ENCODE measurements at regions not wholly inside any gene's neighbourhood (a gene's known extent, or its start where the extent isn't known, plus 50 kb on each side); places are given as distances from the start of the nearest gene placed in this dataset.

DNA sequence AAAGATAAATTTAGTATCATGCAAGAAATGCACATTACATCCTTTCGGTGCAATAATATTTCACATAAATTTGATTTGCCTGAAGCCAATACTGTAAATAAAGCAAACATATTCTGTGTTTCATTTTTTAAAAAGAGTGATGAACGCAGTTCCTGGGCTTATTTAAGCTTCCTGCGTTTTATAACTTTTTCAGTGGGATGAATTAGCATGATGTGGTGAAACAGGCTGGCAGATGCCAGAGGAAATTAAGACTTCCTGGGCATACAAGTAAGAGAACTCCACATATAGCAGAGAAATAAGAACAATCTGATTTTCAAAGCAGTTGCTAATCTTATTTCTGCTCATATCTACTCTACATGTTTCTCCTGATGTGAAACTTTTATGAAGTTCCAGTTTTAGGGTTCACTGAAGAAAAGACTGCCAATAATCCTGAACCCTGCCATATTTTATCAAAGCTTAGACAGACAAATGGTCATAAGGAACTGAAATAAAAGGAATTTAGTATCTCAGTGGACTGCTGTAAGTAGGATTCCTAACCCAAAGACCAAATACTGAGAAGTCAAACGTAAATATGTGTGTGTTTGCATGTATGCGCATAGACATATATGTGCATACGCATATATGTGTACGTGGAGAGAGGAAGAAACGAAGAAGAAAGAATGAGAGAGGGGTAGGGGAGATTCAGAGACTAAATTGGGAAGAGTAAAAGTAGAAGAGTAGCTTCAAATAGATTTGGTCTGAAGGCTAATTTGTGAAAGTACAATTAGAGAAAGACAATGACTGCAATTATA is 628.6 kb upstream of the CCDC54 start:
- no peak for ATAC-seq
- Histone ChIP-seq H3K9me3 (no peaks in the 10 kb centered on the region), H3K27me3 (ENCODE audit: insufficient read depth in 3 of 3, low read length in 2 of 3) (no peaks in the 10 kb centered on the region), H3K4me1 (no peaks in the 10 kb centered on the region), H3K4me3 (no peak overlapping the region), H3K36me3 (ENCODE audit: insufficient read depth in 1 of 2, low read depth in 1 of 2) (no peaks in the 10 kb centered on the region), H3K27ac (no peak overlapping the region)
- WGBS, 3 donors = 74 to 88% (median 84%) methylated on average over 8 of the region's 8 CpGs
- no peak for DNase-seq
- TF ChIP-seq, protein P1, sequence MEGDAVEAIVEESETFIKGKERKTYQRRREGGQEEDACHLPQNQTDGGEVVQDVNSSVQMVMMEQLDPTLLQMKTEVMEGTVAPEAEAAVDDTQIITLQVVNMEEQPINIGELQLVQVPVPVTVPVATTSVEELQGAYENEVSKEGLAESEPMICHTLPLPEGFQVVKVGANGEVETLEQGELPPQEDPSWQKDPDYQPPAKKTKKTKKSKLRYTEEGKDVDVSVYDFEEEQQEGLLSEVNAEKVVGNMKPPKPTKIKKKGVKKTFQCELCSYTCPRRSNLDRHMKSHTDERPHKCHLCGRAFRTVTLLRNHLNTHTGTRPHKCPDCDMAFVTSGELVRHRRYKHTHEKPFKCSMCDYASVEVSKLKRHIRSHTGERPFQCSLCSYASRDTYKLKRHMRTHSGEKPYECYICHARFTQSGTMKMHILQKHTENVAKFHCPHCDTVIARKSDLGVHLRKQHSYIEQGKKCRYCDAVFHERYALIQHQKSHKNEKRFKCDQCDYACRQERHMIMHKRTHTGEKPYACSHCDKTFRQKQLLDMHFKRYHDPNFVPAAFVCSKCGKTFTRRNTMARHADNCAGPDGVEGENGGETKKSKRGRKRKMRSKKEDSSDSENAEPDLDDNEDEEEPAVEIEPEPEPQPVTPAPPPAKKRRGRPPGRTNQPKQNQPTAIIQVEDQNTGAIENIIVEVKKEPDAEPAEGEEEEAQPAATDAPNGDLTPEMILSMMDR (IDR thresholded peaks at IDR 0.05) = no peak
- intact Hi-C loops (cut with DNase I) = no loop called here

DNA sequence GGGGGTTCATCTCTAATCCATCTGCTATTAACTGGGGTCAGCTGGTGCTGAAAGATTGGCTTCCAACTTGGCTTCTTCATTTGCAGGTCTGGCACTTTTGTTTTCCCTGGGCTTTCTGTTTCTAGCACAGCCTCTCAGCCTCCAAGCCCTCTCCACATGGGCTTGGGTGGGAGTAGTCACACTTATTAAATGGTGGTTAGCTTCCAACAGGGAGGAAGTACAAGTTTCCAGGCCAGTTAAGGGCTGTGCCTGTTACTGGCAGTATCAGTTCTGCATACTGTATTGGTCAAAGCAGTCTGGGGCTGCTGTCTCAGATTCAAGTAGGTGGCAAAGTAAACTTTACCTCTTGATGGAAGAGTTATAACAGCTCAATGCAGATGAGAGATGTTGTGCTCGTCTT is 627.1 kb upstream of the CCDC54 start:
- Histone ChIP-seq H3K4me3 (no peak overlapping the region), H3K4me1 (no peaks in the 10 kb centered on the region), H3K36me3 (ENCODE audit: insufficient read depth in 1 of 2, low read depth in 1 of 2) (no peaks in the 10 kb centered on the region), H3K27ac (no peak overlapping the region), H3K9me3 (no peaks in the 10 kb centered on the region), H3K27me3 (ENCODE audit: insufficient read depth in 3 of 3, low read length in 2 of 3) (no peaks in the 10 kb centered on the region)
- WGBS, 3 donors = 81 to 96% (median 85%) methylated on average over 1 of the region's 1 CpG
- intact Hi-C loops (cut with DNase I) = no loop called here
- TF ChIP-seq, protein P1 (IDR thresholded peaks at IDR 0.05) = no peak
- DNase-seq = no peak
- no peak for ATAC-seq

- H3K4me3 ChIP-seq = no peak overlapping the region
- H3K27me3 ChIP-seq (ENCODE audit: insufficient read depth in 3 of 3, low read length in 2 of 3) = no peaks in the 10 kb centered on the region
- no peaks in the 10 kb centered on the region for H3K36me3 ChIP-seq (ENCODE audit: insufficient read depth in 1 of 2, low read depth in 1 of 2)
- H3K27ac ChIP-seq = no peak overlapping the region
- WGBS, 3 donors = 94 to 100% (median 94%) methylated on average over 2 of the region's 2 CpGs
- intact Hi-C loops (cut with DNase I) = no loop called here
- no peak for DNase-seq
- TF ChIP-seq, protein P1 (IDR thresholded peaks at IDR 0.05) = no peak
- H3K9me3 ChIP-seq = no peaks in the 10 kb centered on the region
- no peak for ATAC-seq
- H3K4me1 ChIP-seq = no peaks in the 10 kb centered on the region
Observed at GRCh38 chr3:106755336-106755735, 621.9 kb upstream of the CCDC54 start.

GRCh38 chr3:106756901-106757300 is 620.3 kb upstream of the CCDC54 start:
- H3K27ac ChIP-seq = no peak overlapping the region
- no peak for DNase-seq
- TF ChIP-seq, protein P1 (IDR thresholded peaks at IDR 0.05) = no peak

DNA sequence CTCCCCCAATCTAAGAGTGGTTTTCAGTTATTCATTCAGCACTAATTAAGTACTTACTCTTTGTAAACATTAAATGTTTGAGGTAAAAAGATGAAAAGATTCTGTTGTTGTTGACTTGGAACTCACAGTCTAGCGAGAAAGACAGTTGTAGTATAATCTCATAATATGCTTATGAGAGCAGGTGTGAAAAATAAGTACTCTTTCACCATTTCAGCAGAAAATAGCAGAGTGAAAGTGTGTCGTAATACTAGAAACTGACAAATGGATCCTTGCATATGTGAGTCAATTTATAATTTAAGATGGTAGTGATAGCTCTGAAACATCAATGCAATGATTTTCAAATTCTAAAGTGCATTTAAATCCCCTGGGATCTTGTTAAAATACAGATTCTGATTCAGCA is 618.8 kb upstream of the CCDC54 start:
- no peaks in the 10 kb centered on the region for H3K27me3 ChIP-seq (ENCODE audit: insufficient read depth in 3 of 3, low read length in 2 of 3)
- DNase-seq (no peak), ATAC-seq (no peak)
- H3K27ac ChIP-seq = no peak overlapping the region
- H3K4me1 ChIP-seq = no peaks in the 10 kb centered on the region
- WGBS, 3 donors = 59 to 83% (median 65%) methylated on average over 2 of the region's 2 CpGs
- no peaks in the 10 kb centered on the region for H3K9me3 ChIP-seq
- TF ChIP-seq, protein P1 (IDR thresholded peaks at IDR 0.05) = no peak
- intact Hi-C loops (cut with DNase I) = no loop called here
- no peaks in the 10 kb centered on the region for H3K36me3 ChIP-seq (ENCODE audit: insufficient read depth in 1 of 2, low read depth in 1 of 2)
- no peak overlapping the region for H3K4me3 ChIP-seq

More at GRCh38 chr3:106756901-106757300, 620.3 kb upstream of the CCDC54 start:
- 83 to 95% (median 95%) methylated on average over 3 of the region's 3 CpGs for WGBS, 3 donors
- no peaks in the 10 kb centered on the region for H3K4me1 ChIP-seq
- ATAC-seq = no peak
- H3K36me3 ChIP-seq (ENCODE audit: insufficient read depth in 1 of 2, low read depth in 1 of 2) = no peaks in the 10 kb centered on the region
- no peak overlapping the region for H3K4me3 ChIP-seq
- no peaks in the 10 kb centered on the region for H3K27me3 ChIP-seq (ENCODE audit: insufficient read depth in 3 of 3, low read length in 2 of 3)
- H3K9me3 ChIP-seq = no peaks in the 10 kb centered on the region
- intact Hi-C loops (cut with DNase I) = no loop called here
